Activated CD8-positive, alpha-beta T cell treated with anti-CD3 and anti-CD28 coated beads, Interleukin-2, amount 10 ng/mL, durations not matched to agents 7 days and 5 days (primary cell): ENCODE measurements at regions not wholly inside any gene's neighbourhood (a gene's known extent, or its start where the extent isn't known, plus 50 kb on each side); places are given as distances from the start of the nearest gene placed in this dataset.

ENCODE experiments used
- ATAC-seq: fragments of 150-1000 bp; cut with Tn5 transposase; one replicate; pipeline ENCODE4 v1.10.0; 2021; ENCODE audit warnings: moderate library complexity
- CTCF ChIA-PET: fragments of 350-600 bp; sonication (Branson Sonifier 250); formaldehyde crosslinking; loops from one replicate; lab custom pipeline; 2021; ENCODE audit warnings: antibody characterized with exemption; lab: Charles Lee
- POLR2A ChIA-PET: fragments of 350-600 bp; sonication (Branson Sonifier 250); formaldehyde crosslinking; loops from one replicate; lab custom pipeline; 2021; ENCODE audit warnings: antibody characterized with exemption; lab: Charles Lee
- DNase-seq: peaks from one replicate; pipeline ENCODE4 v3.0.0-alpha.2; 2020
- H3K27ac Mint-ChIP-seq: one replicate; pipeline ENCODE4 v1.8.0; 2021; ENCODE audit warnings: mild to moderate bottlenecking, mixed read lengths
- H3K27me3 Mint-ChIP-seq: one replicate; pipeline ENCODE4 v1.8.0; 2021; ENCODE audit warnings: low read depth, mixed read lengths
- H3K36me3 Mint-ChIP-seq: one replicate; pipeline ENCODE4 v1.8.0; 2021; ENCODE audit warnings: low read depth, mixed read lengths
- H3K4me1 Mint-ChIP-seq: one replicate; pipeline ENCODE4 v1.8.0; 2021; ENCODE audit warnings: low read depth, mixed read lengths
- H3K4me3 Mint-ChIP-seq: one replicate; pipeline ENCODE4 v1.8.0; 2021; ENCODE audit warnings: mild to moderate bottlenecking, mixed read lengths
- H3K9me3 Mint-ChIP-seq: one replicate; pipeline ENCODE4 v1.8.0; 2022; ENCODE audit warnings: mixed read lengths; ENCODE audit not compliant: insufficient read depth

- ATAC-seq (no peak), DNase-seq (no peak)
- POLR2A ChIA-PET = no interaction called here
- H3K36me3 Mint-ChIP-seq = no peaks in the 10 kb centered on the region
- no peaks in the 10 kb centered on the region for H3K4me1 Mint-ChIP-seq
- CTCF ChIA-PET = no interaction called here
- H3K9me3 Mint-ChIP-seq = no peaks in the 10 kb centered on the region
- H3K4me3 Mint-ChIP-seq = no peak overlapping the region
- no peak overlapping the region for H3K27ac Mint-ChIP-seq
- H3K27me3 Mint-ChIP-seq = no peaks in the 10 kb centered on the region
These were observed 102.0 kb upstream of the HDAC9 start for GRCh38 chr7:18393465-18394118.

- POLR2A ChIA-PET = no interaction called here
- no peaks in the 10 kb centered on the region for H3K4me1 Mint-ChIP-seq
- DNase-seq = no peak
- H3K4me3 Mint-ChIP-seq = no peak overlapping the region
- H3K36me3 Mint-ChIP-seq = no peaks in the 10 kb centered on the region
- H3K9me3 Mint-ChIP-seq = no peaks in the 10 kb centered on the region
- H3K27me3 Mint-ChIP-seq = no peaks in the 10 kb centered on the region
- CTCF ChIA-PET = no interaction called here
- no peak for ATAC-seq
- H3K27ac Mint-ChIP-seq = no peak overlapping the region
These were observed 99.7 kb upstream of the HDAC9 start for GRCh38 chr7:18395868-18396267.

- no peaks in the 10 kb centered on the region for H3K36me3 Mint-ChIP-seq
- no peak overlapping the region for H3K27ac Mint-ChIP-seq
- no peaks in the 10 kb centered on the region for H3K4me1 Mint-ChIP-seq
- POLR2A ChIA-PET = no interaction called here
- CTCF ChIA-PET = no interaction called here
- ATAC-seq (no peak), DNase-seq (no peak)
- H3K4me3 Mint-ChIP-seq = no peak overlapping the region
- no peaks in the 10 kb centered on the region for H3K9me3 Mint-ChIP-seq
- H3K27me3 Mint-ChIP-seq = peaks cover 2% of the 10 kb centered on the region
These were observed 98.6 kb upstream of the HDAC9 start for GRCh38 chr7:18396953-18397352.

DNA sequence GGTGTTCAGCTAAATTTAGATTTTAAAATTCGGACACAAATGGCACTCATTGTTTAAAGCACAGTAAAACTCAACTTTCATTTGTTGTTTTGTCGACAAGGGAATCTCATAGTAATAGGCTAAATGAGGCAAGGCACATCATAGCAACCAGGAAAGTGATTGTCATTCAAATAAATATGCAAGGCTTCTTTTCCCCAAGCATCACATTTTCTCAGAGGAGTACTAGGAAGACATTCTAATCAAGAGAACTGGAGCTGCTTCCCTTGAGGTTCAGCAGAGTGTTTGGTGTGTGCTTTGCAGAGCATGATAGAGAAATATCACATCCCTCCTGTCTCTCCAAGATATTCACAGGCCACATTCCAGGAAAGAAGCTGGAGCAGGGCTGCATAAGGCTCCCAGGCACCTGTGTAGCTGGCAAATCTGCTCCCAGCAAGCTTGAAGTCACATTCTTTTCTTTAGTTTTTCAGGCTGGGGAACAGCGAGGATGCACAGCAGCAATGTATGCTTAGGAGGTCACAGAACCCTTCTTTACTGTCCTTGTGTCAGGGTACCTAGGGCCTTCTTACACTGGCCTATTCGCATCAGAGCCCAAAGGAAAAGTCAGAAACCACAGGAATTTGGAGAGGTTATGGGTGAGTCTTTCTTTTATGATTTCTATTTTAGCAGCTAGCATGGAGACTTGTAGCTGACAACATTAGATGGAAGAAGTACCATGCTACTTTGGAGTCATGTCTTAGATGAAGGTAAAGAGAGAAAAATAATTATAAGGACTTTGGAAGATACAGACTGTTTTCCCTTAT is 95.9 kb upstream of the HDAC9 start:
- ATAC-seq = no peak
- Mint-ChIP-seq H3K4me1 (no peaks in the 10 kb centered on the region), H3K36me3 (no peaks in the 10 kb centered on the region), H3K9me3 (no peaks in the 10 kb centered on the region), H3K4me3 (no peak overlapping the region), H3K27me3 (peaks cover 2% of the 10 kb centered on the region), H3K27ac (no peak overlapping the region)
- ChIA-PET POLR2A (no interaction called here), CTCF (interaction anchor here (1.6 kb wide), 1 partner anchor 11 kb away, joined by 3 read pairs; no protein-coding TSS in a partner anchor)
- no peak for DNase-seq

DNA sequence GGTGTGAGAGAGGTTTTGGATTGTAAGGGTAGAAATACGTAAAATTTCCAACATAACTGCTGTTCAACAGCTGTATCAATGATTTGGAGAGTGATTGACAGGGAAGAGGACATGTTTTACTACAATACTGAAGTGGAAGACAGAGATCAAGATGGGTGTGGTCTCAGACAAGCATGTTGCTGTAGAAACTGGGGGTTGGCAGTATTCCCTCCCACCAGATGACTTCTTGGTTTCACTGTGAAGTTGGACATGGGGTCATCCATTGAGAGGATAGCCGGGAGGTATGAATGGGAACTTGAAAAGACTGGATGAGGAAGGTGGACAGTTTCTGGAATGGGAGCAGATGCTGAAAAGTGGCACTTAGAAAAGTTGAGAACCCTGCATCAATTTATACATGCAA is 95.3 kb upstream of the HDAC9 start:
- peaks cover 2% of the 10 kb centered on the region for H3K27me3 Mint-ChIP-seq
- H3K27ac Mint-ChIP-seq = no peak overlapping the region
- no peak for DNase-seq
- ChIA-PET CTCF (interaction anchor here (1.6 kb wide), 1 partner anchor 10 kb away, joined by 3 read pairs; no protein-coding TSS in a partner anchor), POLR2A (no interaction called here)
- ATAC-seq = no peak
- H3K4me3 Mint-ChIP-seq = no peak overlapping the region
- H3K9me3 Mint-ChIP-seq = no peaks in the 10 kb centered on the region
- H3K4me1 Mint-ChIP-seq = no peaks in the 10 kb centered on the region
- no peaks in the 10 kb centered on the region for H3K36me3 Mint-ChIP-seq

DNA sequence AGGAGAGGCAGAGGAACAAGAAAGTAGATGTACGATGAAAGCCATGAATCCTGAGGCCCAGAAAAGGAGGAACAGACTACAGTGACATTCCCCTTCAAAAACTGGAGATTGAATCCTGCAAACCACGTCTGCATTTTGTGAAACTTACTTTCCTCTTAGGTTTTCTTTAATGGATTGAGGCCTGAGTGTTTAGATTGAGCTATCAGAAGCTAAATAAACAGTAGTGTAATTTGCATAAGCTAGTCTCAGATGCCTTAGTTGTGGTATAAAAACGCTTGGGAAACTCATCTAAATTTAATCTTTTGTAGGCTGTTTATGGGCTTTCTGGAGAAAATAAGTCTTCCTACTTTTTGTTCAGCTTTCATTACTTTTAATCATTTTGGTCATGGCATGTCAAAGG is 94.8 kb upstream of the HDAC9 start:
- DNase-seq (no peak), ATAC-seq (no peak)
- Mint-ChIP-seq H3K27me3 (peaks cover 2% of the 10 kb centered on the region), H3K36me3 (no peaks in the 10 kb centered on the region), H3K4me3 (no peak overlapping the region), H3K27ac (no peak overlapping the region), H3K9me3 (no peaks in the 10 kb centered on the region), H3K4me1 (no peaks in the 10 kb centered on the region)
- POLR2A ChIA-PET = no interaction called here
- CTCF ChIA-PET = no interaction called here

DNA sequence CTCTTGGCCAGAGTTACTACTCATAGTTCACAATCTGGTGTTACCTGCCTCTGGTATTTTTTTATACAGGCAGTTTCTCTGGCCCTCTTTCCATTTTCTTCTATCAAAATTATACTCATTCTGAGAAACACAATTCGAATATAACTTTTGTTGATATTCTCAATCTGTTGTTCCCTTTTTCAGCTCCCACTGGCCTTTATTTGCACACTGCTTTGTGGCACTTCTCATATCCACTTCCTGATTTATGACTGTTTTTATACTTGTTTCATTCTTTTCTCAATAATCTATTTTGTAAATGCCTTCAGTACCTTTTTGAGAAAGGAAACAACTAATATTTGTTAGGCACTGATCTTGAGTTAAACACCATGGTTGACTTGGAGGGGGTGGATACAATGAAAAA is 93.8 kb upstream of the HDAC9 start:
- POLR2A ChIA-PET = no interaction called here
- ATAC-seq (no peak), DNase-seq (no peak)
- Mint-ChIP-seq H3K27ac (no peak overlapping the region), H3K27me3 (peaks cover 2% of the 10 kb centered on the region), H3K36me3 (no peaks in the 10 kb centered on the region), H3K4me3 (no peak overlapping the region), H3K9me3 (no peaks in the 10 kb centered on the region), H3K4me1 (no peaks in the 10 kb centered on the region)
- CTCF ChIA-PET = no interaction called here

DNA sequence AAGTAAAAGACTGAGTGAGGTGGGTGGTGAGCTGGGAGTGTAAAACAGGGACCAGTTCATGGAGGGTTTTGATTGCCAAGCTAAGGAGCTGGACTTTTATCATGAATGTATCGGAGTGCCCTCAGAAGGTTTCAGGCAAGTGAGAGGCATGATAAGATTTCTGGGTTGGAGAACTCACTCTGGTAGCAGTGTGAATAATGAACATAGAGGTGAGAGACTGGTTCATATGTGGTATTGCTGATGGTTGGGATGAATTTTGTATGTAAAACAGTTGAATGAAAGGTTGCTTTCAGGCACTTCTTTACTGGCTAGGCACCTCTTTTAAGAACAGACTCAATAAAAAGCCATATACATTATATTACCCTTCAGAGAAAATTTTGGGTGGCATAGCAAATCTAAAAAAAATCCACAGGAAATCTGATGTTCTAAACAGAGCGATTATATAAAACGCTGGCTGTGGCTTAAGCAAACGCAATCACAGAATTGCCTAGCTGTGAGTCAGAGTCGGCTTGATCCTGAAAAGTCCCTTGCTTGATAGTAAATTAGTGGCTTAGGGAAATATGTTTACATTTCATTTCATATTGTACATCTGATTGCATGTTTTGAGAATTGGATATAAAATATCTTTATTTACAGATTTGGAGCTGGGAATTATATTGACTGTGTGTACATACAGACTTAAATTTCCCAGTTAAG is 92.9 kb upstream of the HDAC9 start:
- no peak overlapping the region for H3K4me3 Mint-ChIP-seq
- no peaks in the 10 kb centered on the region for H3K9me3 Mint-ChIP-seq
- no peaks in the 10 kb centered on the region for H3K4me1 Mint-ChIP-seq
- DNase-seq (no peak), ATAC-seq (no peak)
- H3K36me3 Mint-ChIP-seq = no peaks in the 10 kb centered on the region
- POLR2A ChIA-PET = no interaction called here
- H3K27ac Mint-ChIP-seq = no peak overlapping the region
- peaks cover 2% of the 10 kb centered on the region for H3K27me3 Mint-ChIP-seq
- CTCF ChIA-PET = no interaction called here

DNA sequence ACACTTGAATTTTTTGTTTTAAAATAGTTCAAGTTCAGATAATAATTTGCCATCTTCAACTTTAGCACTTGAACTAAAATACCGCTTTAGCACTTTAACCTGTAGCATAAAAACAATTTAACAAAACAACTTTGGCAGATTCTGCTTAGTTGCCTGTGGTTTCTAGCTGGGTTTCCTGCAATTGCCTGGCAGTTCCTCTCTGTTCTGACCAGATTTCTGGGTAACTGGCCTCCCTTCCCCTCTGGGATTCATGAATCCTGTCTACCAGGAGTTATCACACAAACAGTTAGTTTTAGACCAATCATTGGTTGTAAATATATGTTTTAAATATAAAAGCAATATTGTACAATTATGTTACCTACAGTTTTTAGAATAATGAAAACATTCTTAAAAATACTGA is 89.8 kb upstream of the HDAC9 start:
- no peak overlapping the region for H3K4me3 Mint-ChIP-seq
- no peaks in the 10 kb centered on the region for H3K36me3 Mint-ChIP-seq
- ChIA-PET CTCF (no interaction called here), POLR2A (no interaction called here)
- no peaks in the 10 kb centered on the region for H3K4me1 Mint-ChIP-seq
- no peaks in the 10 kb centered on the region for H3K9me3 Mint-ChIP-seq
- DNase-seq = no peak
- peaks cover 2% of the 10 kb centered on the region for H3K27me3 Mint-ChIP-seq
- no peak overlapping the region for H3K27ac Mint-ChIP-seq
- no peak for ATAC-seq

GRCh38 chr7:18407385-18407784 is 88.2 kb upstream of the HDAC9 start:
- no peaks in the 10 kb centered on the region for H3K9me3 Mint-ChIP-seq
- no peaks in the 10 kb centered on the region for H3K27me3 Mint-ChIP-seq
- H3K4me3 Mint-ChIP-seq = no peak overlapping the region
- no peaks in the 10 kb centered on the region for H3K4me1 Mint-ChIP-seq
- CTCF ChIA-PET = no interaction called here
- no peak overlapping the region for H3K27ac Mint-ChIP-seq
- ATAC-seq (no peak), DNase-seq (no peak)
- H3K36me3 Mint-ChIP-seq = no peaks in the 10 kb centered on the region
- POLR2A ChIA-PET = no interaction called here

DNA sequence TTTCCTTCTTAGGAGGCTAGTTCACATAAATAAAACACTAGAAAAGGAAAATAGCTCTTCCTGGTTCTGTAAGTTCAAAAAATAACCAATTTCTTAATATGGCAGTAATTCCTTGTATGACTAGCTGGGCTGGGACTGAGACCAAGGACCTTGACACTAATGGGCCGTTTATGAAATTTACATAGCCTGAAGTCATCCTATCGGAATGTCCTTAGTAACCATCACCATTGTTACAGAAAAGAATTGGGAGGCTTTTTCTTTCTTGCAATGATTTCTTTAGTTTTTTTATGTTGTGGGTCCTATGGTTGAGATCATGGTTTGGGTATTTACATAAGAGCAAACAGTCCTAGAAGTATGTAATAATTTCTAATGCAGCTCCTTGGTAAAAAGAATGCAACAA is 87.1 kb upstream of the HDAC9 start:
- no peak for DNase-seq
- ChIA-PET POLR2A (interaction anchor here (0.6 to 0.7 kb wide), 2 partner anchors 28 to 1161 kb away, joined by 3 read pairs; no protein-coding TSS in a partner anchor), CTCF (no interaction called here)
- no peak overlapping the region for H3K27ac Mint-ChIP-seq
- ATAC-seq = no peak
- H3K4me1 Mint-ChIP-seq = no peaks in the 10 kb centered on the region
- H3K27me3 Mint-ChIP-seq = no peaks in the 10 kb centered on the region
- no peak overlapping the region for H3K4me3 Mint-ChIP-seq
- no peaks in the 10 kb centered on the region for H3K36me3 Mint-ChIP-seq
- H3K9me3 Mint-ChIP-seq = no peaks in the 10 kb centered on the region

DNA sequence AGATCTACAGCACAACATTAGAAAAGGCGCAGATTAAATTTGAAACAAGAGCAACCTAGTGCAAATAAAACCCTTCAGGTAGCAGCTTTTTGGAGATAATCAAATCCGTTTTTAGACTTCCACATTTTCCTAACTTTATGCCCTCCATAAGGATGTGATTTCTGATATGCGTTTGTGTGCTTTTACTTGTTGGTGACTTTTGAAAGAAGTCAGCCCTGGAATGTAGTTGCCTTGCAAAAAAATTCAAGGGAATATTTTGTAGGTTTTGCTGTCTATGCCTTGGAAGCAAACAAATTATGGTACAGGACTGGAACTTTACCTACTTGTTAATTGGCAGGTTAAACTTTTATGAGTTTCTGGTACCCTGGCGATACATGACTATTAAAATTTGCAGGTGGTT is 86.7 kb upstream of the HDAC9 start:
- no peak overlapping the region for H3K4me3 Mint-ChIP-seq
- no peak overlapping the region for H3K27ac Mint-ChIP-seq
- no peaks in the 10 kb centered on the region for H3K27me3 Mint-ChIP-seq
- no peak for ATAC-seq
- no peaks in the 10 kb centered on the region for H3K36me3 Mint-ChIP-seq
- no peak for DNase-seq
- CTCF ChIA-PET = no interaction called here
- H3K4me1 Mint-ChIP-seq = no peaks in the 10 kb centered on the region
- POLR2A ChIA-PET = interaction anchor here (0.6 kb wide), 1 partner anchor 1161 kb away, joined by 3 read pairs; no protein-coding TSS in a partner anchor
- no peaks in the 10 kb centered on the region for H3K9me3 Mint-ChIP-seq
